GM06990 (cell line): ENCODE measurements at regions not wholly inside any gene's neighbourhood (a gene's known extent, or its start where the extent isn't known, plus 50 kb on each side); places are given as distances from the start of the nearest gene placed in this dataset.

ENCODE experiments used
- DNase-seq: peaks from one replicate; pipeline ENCODE4 v3.0.0-alpha.2; 2011; ENCODE audit not compliant: insufficient read length; ENCODE audit errors: extremely low read depth
- H3K27me3 ChIP-seq: replicated peaks from 2 replicates; pipeline ENCODE4 v1.6.0; 2011; ENCODE audit warnings: low read length; ENCODE audit not compliant: control insufficient read depth, insufficient read depth
- H3K36me3 ChIP-seq: 2 replicates; pipeline ENCODE4 v1.5.1; 2011; ENCODE audit warnings: low read length; ENCODE audit not compliant: control insufficient read depth, insufficient read depth
- H3K4me3 ChIP-seq: replicated peaks from 2 replicates; pipeline ENCODE4 v1.5.1; 2011; ENCODE audit warnings: low read depth, mild to moderate bottlenecking, control low read depth, low read length
- TF ChIP-seq, protein P1 (sequence below): IDR thresholded peaks from 2 replicates; pipeline ENCODE4 v1.5.1; 2011; ENCODE audit warnings: low read length, control low read depth, mild to moderate bottlenecking, inconsistent platforms; ENCODE audit not compliant: insufficient read depth, poor library complexity, severe bottlenecking

DNA sequence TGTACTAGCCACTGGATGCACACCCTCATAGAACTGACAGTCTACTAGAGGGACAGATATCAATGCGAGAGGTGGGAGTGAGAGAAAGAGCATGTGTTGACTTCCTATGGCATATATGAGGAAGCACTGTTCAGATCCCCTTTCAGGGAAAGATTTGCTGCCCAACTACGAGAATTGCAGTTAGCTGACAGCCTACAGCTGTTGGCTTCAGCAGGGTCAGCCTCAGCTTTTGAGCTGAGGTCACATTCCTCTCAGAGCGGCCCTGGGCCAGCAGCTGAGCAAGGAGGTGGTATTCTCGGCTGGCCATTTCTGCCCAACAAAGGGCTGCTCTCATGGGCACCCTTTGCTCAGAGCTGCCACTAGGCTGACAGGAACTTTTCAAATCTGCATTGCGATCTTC lies 580.2 kb downstream of the MID1IP1 start:
- no peaks in the 10 kb centered on the region for H3K27me3 ChIP-seq
- no peaks in the 10 kb centered on the region for H3K36me3 ChIP-seq
- TF ChIP-seq, protein P1, sequence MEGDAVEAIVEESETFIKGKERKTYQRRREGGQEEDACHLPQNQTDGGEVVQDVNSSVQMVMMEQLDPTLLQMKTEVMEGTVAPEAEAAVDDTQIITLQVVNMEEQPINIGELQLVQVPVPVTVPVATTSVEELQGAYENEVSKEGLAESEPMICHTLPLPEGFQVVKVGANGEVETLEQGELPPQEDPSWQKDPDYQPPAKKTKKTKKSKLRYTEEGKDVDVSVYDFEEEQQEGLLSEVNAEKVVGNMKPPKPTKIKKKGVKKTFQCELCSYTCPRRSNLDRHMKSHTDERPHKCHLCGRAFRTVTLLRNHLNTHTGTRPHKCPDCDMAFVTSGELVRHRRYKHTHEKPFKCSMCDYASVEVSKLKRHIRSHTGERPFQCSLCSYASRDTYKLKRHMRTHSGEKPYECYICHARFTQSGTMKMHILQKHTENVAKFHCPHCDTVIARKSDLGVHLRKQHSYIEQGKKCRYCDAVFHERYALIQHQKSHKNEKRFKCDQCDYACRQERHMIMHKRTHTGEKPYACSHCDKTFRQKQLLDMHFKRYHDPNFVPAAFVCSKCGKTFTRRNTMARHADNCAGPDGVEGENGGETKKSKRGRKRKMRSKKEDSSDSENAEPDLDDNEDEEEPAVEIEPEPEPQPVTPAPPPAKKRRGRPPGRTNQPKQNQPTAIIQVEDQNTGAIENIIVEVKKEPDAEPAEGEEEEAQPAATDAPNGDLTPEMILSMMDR, result no peak
- DNase-seq, result no peak
- no peak overlapping the region for H3K4me3 ChIP-seq

DNA sequence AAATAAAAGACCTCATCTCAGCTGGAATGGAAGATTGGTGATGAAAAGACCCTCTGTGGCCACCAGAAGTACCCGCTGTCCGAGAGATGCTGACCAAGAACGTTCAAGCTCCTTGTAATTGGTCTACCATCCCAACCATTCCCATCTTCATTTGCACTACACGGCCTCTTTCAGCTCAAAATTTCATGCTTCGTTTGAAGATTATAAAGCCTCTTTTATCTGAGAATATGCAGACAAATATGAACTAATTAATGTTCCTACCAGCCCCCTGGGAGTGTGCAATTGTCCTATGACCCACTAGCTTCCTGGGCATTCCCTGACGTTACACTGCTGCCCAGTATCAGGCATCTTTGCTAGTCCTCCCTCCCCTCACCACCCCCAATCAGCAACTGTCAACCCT lies 583.7 kb downstream of the MID1IP1 start:
- TF ChIP-seq, protein P1, result no peak
- Histone ChIP-seq H3K27me3 (no peaks in the 10 kb centered on the region), H3K4me3 (no peak overlapping the region), H3K36me3 (no peaks in the 10 kb centered on the region)
- no peak for DNase-seq

DNA sequence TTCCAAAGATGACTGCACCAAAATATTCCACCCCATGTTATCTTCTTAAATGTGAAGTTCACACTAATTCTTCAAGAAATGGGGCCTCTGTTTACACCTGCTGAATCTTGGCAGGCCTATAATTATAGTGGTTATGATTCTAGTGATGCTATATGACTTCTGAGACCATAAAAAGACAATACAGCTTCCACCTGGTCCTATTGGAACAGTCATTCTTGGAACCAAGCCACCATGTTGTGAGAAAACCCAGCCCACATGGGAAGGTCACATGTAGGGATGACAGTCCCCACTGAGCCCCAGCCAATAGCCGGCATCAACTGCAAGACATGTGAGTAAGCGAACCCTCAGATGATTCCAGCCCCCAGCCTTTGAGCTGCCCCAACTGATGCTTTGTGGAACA lies 587.5 kb downstream of the MID1IP1 start:
- Histone ChIP-seq H3K27me3 (no peaks in the 10 kb centered on the region), H3K36me3 (no peaks in the 10 kb centered on the region), H3K4me3 (no peak overlapping the region)
- TF ChIP-seq, protein P1, result no peak
- DNase-seq, result no peak

DNA sequence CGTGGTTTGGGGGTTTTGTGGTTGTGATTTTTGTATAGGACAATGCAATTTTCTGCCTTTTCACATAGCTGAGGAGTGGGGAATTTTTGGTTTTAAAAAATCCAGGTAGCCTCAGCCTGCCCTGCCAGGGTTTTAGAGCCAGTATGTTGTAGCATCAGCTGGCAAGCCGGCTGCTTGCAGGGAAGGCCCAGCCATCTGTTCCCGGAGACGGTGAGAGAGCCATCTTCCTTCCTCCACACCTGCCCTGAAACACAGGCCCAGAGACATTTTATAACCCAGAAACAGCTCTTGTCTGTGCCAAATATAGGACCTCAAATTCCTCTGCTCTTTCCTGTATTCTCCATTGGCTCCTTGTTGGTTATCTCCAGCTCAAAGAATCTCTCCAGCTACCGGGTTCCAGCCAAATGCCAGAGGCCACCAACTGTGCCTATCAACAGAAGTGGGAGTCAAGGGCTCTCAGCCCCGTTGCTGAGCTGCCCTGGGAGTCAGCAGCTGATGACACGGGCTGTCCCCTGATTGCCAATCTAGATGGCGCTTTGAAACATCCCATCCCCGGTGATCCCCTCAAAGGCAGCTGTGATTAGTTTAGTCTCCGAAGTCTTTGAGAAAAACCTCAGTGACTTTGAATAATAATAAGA lies 595.2 kb downstream of the MID1IP1 start:
- TF ChIP-seq, protein P1, result no peak
- no peak overlapping the region for H3K4me3 ChIP-seq
- no peak for DNase-seq
- H3K36me3 ChIP-seq, result no peaks in the 10 kb centered on the region
- H3K27me3 ChIP-seq, result no peaks in the 10 kb centered on the region

DNA sequence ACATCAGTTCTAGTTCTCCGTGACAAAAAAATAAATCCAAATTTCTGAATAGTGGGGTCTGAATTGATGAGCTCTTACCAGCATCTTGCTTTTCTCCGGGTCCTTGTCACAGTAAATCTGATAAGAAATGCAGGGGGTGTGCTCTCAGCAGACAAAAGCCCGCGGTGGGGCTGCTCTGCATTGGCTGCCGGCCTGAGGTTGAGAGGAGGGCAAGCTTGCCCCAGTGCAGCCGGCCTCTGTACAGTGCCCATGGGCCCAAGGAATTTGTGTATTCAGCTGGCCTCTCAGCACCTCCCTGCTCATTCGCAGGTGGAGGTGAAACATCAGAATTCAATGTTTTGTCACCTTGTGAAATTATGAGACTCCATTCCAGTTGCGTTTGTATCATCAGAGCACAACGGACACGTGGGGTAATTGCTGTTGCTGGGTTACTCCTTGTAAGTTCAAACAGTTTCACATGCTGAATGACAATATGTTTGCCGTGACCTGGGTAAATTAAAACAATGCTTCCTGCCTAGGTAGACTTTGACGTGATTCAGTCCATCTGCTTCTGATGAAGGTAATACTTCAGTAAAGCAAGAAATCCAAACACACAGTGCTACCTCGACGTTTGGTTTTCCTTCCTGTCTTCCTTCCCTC lies 596.4 kb downstream of the MID1IP1 start:
- DNase-seq, result no peak
- Histone ChIP-seq H3K4me3 (no peak overlapping the region), H3K36me3 (no peaks in the 10 kb centered on the region), H3K27me3 (no peaks in the 10 kb centered on the region)
- TF ChIP-seq, protein P1, result no peak
